ENCODE measurements at regions not wholly inside any gene's neighbourhood (a gene's known extent, or its start where the extent isn't known, plus 50 kb on each side); places are given as distances from the start of the nearest gene placed in this dataset.
A peak's percentile ranks its signal among the peaks of the same experiment; 100 is the strongest.

GRCh38 chr1:82870332-82870731 is 1069.6 kb downstream of the ADGRL2 start:
- intact Hi-C loops (cut with DNase I; ENCODE audit: low total_unique reads) = no loop called here
- H3K9me3 ChIP-seq = no peaks in the 10 kb centered on the region
- no peak overlapping the region for H3K27ac ChIP-seq
- WGBS, 5 donors = 75 to 91% (median 82%) methylated on average over 2 of the region's 2 CpGs
- no peak for DNase-seq
- no peak overlapping the region for H3K4me3 ChIP-seq
- H3K4me1 ChIP-seq = no peaks in the 10 kb centered on the region
- no peaks in the 10 kb centered on the region for H3K27me3 ChIP-seq
- TF ChIP-seq POLR2A (IDR thresholded peaks at IDR 0.05) = no peak
- TF ChIP-seq POLR2AphosphoS5 (IDR thresholded peaks at IDR 0.05) = no peak
- TF ChIP-seq EP300 (IDR thresholded peaks at IDR 0.05) = no peak
- TF ChIP-seq CTCF (IDR thresholded peaks at IDR 0.05) = no peak
- no peaks in the 10 kb centered on the region for H3K36me3 ChIP-seq

GRCh38 chr1:82867781-82868180 is 1067.0 kb downstream of the ADGRL2 start:
- TF ChIP-seq EP300 (IDR thresholded peaks at IDR 0.05) = no peak
- TF ChIP-seq POLR2AphosphoS5 (IDR thresholded peaks at IDR 0.05) = peak in 1 of 3 donors; percentile 5
- TF ChIP-seq CTCF (IDR thresholded peaks at IDR 0.05) = no peak
- TF ChIP-seq POLR2A (IDR thresholded peaks at IDR 0.05) = no peak
- DNase-seq = peak in 1 of 2 donors; percentile 27
- Histone ChIP-seq H3K27me3 (no peaks in the 10 kb centered on the region), H3K27ac (no peak overlapping the region), H3K4me3 (no peak overlapping the region), H3K4me1 (no peaks in the 10 kb centered on the region), H3K9me3 (no peaks in the 10 kb centered on the region), H3K36me3 (no peaks in the 10 kb centered on the region)
- intact Hi-C loops (cut with DNase I; ENCODE audit: low total_unique reads) = no loop called here
- 68 to 83% (median 82%) methylated on average over 4 of the region's 4 CpGs for WGBS, 5 donors

- 81 to 92% (median 91%) methylated on average over 2 of the region's 2 CpGs for whole genome bisulfite sequencing, 5 donors
- intact Hi-C loops (cut with DNase I; ENCODE audit: low total_unique reads) = no loop called here
- no peak overlapping the region for H3K4me3 ChIP-seq
These were observed 1061.0 kb downstream of the ADGRL2 start for GRCh38 chr1:82861749-82862148.

GRCh38 chr1:82858031-82858430 is 1057.3 kb downstream of the ADGRL2 start:
- Histone ChIP-seq H3K9me3 (no peaks in the 10 kb centered on the region), H3K36me3 (no peaks in the 10 kb centered on the region), H3K4me3 (no peak overlapping the region), H3K27ac (no peak overlapping the region), H3K27me3 (no peaks in the 10 kb centered on the region), H3K4me1 (peaks cover 0 to 4% (median 0%) of the 10 kb centered on the region in 4 donors)
- DNase-seq = peak in 1 of 2 donors; percentile 17
- intact Hi-C loops (cut with DNase I; ENCODE audit: low total_unique reads) = no loop called here
- 38 to 51% (median 45%) methylated on average over 4 of the region's 4 CpGs for WGBS, 5 donors
- no peak for TF ChIP-seq POLR2AphosphoS5 (IDR thresholded peaks at IDR 0.05)
- no peak for TF ChIP-seq POLR2A (IDR thresholded peaks at IDR 0.05)
- TF ChIP-seq CTCF (IDR thresholded peaks at IDR 0.05) = no peak
- no peak for TF ChIP-seq EP300 (IDR thresholded peaks at IDR 0.05)

More at GRCh38 chr1:82861749-82862148, 1061.0 kb downstream of the ADGRL2 start:
- TF ChIP-seq POLR2A (IDR thresholded peaks at IDR 0.05) (no peak), POLR2AphosphoS5 (IDR thresholded peaks at IDR 0.05) (no peak), CTCF (IDR thresholded peaks at IDR 0.05) (no peak), EP300 (IDR thresholded peaks at IDR 0.05) (no peak)
- H3K27me3 ChIP-seq = no peaks in the 10 kb centered on the region
- no peaks in the 10 kb centered on the region for H3K36me3 ChIP-seq
- H3K9me3 ChIP-seq = no peaks in the 10 kb centered on the region
- no peak for DNase-seq
- H3K4me1 ChIP-seq = peaks cover 0 to 4% (median 0%) of the 10 kb centered on the region in 4 donors
- no peak overlapping the region for H3K27ac ChIP-seq

Measured in stomach (tissue), 8 donors.